IMR-90 (cell line): ENCODE measurements at regions not wholly inside any gene's neighbourhood (a gene's known extent, or its start where the extent isn't known, plus 50 kb on each side); places are given as distances from the start of the nearest gene placed in this dataset.
"Not testable (repeated sequence)": the region's sequence is repeated elsewhere in the genome, so short reads cannot be mapped to it uniquely, and the experiment has no call there.

Experiments used
- ATAC-seq: fragments of 200-7000 bp; cut with Tn5 transposase; 2 replicates; pipeline ENCODE4 v1.9.1; 2020; ENCODE audit warnings: low read depth, mild to moderate bottlenecking, moderate library complexity
- BruUV-seq: library from RNA; stranded (reverse); fragments of 400-500 nt; replicated peaks from 2 replicates; lab custom pipeline; 2021; lab: Mats Ljungman, UMichigan
- CTCF ChIA-PET: fragments of 300-600 bp; formaldehyde crosslinking; extraction: SDS; loops from one replicate; lab custom pipeline; 2021; ENCODE audit warnings: antibody characterized with exemption; lab: Yijun Ruan, JAX
- POLR2A ChIA-PET: fragments of 300-600 bp; sonication (Branson Sonifier 250); formaldehyde crosslinking; loops from one replicate; lab custom pipeline; 2022; ENCODE audit warnings: antibody characterized with exemption; ENCODE audit not compliant: unreplicated experiment; lab: Charles Lee
- DNase-seq: peaks from one replicate; pipeline ENCODE4 v3.0.0; 2013
- H2AFZ ChIP-seq: replicated peaks from 2 replicates; pipeline ENCODE3; 2013; ENCODE audit warnings: low read length, mild to moderate bottlenecking; ENCODE audit not compliant: poor library complexity
- H2AK5ac ChIP-seq: 2 replicates; pipeline ENCODE4 v1.6.1; 2013; ENCODE audit warnings: low read depth, low read length, inconsistent platforms
- H2AK9ac ChIP-seq: replicated peaks from 2 replicates; pipeline ENCODE3; 2013; ENCODE audit warnings: mild to moderate bottlenecking, low read depth, low read length, moderate library complexity; ENCODE audit not compliant: poor library complexity
- H2BK120ac ChIP-seq: 2 replicates; pipeline ENCODE4 v1.6.1; 2013; ENCODE audit warnings: low read depth, low read length, inconsistent platforms
- H2BK15ac ChIP-seq: 3 replicates; pipeline ENCODE4 v1.6.1; 2013; ENCODE audit warnings: low read depth, low read length, inconsistent platforms
- H2BK20ac ChIP-seq: 2 replicates; pipeline ENCODE4 v1.6.1; 2013; ENCODE audit warnings: low read depth, mild to moderate bottlenecking, inconsistent platforms, low read length, moderate library complexity
- H2BK5ac ChIP-seq: 2 replicates; pipeline ENCODE4 v1.6.1; 2013; ENCODE audit warnings: mild to moderate bottlenecking, low read depth, low read length, inconsistent platforms; ENCODE audit not compliant: poor library complexity, severe bottlenecking
- H3K14ac ChIP-seq: replicated peaks from 2 replicates; pipeline ENCODE4 v1.6.1; 2013; ENCODE audit warnings: low read depth, low read length, inconsistent platforms
- H3K18ac ChIP-seq: 2 replicates; pipeline ENCODE4 v1.6.1; 2013; ENCODE audit warnings: low read depth, low read length, control low read depth
- H3K23ac ChIP-seq: 2 replicates; pipeline ENCODE4 v1.6.1; 2013; ENCODE audit warnings: low read depth, low read length, inconsistent platforms
- H3K27ac ChIP-seq: 2 replicates; pipeline ENCODE4 v1.5.1; 2013; ENCODE audit warnings: mild to moderate bottlenecking, control low read depth, low read length; ENCODE audit not compliant: insufficient read depth
- H3K27me3 ChIP-seq: 2 replicates; pipeline ENCODE4 v1.6.1; 2013; ENCODE audit warnings: low read length; ENCODE audit not compliant: control insufficient read depth, insufficient read depth
- H3K36me3 ChIP-seq: 2 replicates; pipeline ENCODE4 v1.6.1; 2013; ENCODE audit warnings: low read length, mixed read lengths; ENCODE audit not compliant: control insufficient read depth, insufficient read depth
- H3K4ac ChIP-seq: 2 replicates; pipeline ENCODE4 v1.6.1; 2013; ENCODE audit warnings: low read depth, low read length, inconsistent platforms
- H3K4me1 ChIP-seq: 2 replicates; pipeline ENCODE4 v1.6.1; 2013; ENCODE audit warnings: low read length, mixed read lengths; ENCODE audit not compliant: control insufficient read depth, insufficient read depth
- H3K4me2 ChIP-seq: 2 replicates; pipeline ENCODE4 v1.6.1; 2013; ENCODE audit warnings: low read depth, mild to moderate bottlenecking, control low read depth, low read length, moderate library complexity
- H3K4me3 ChIP-seq: 2 replicates; pipeline ENCODE4 v1.5.1; 2013; ENCODE audit warnings: low read depth, mild to moderate bottlenecking, control low read depth, low read length, moderate library complexity; ENCODE audit not compliant: insufficient read depth
- H3K56ac ChIP-seq: 2 replicates; pipeline ENCODE4 v1.6.1; 2013; ENCODE audit warnings: low read length, inconsistent platforms; ENCODE audit not compliant: insufficient read depth; ENCODE audit errors: extremely low read depth
- H3K79me1 ChIP-seq, 2 experiments: 2 replicates each; pipeline ENCODE4 v1.6.1; 2013; ENCODE audit warnings: low read length in 2 of 2, inconsistent platforms in 1 of 2, low read depth in 1 of 2
- H3K9ac ChIP-seq: 2 replicates; pipeline ENCODE4 v1.6.1; 2013; ENCODE audit warnings: low read depth, low read length, control low read depth
- H3K9me1 ChIP-seq: 2 replicates; pipeline ENCODE4 v1.6.1; 2013; ENCODE audit warnings: low read length, inconsistent platforms; ENCODE audit not compliant: insufficient read depth
- H3K9me3 ChIP-seq: 2 replicates; pipeline ENCODE4 v1.6.1; 2013; ENCODE audit warnings: low read length; ENCODE audit not compliant: control insufficient read depth, insufficient read depth
- H4K20me1 ChIP-seq: 2 replicates; pipeline ENCODE4 v1.6.1; 2013; ENCODE audit warnings: low read length, inconsistent platforms; ENCODE audit not compliant: insufficient read depth
- H4K5ac ChIP-seq: 2 replicates; pipeline ENCODE4 v1.6.1; 2013; ENCODE audit warnings: mild to moderate bottlenecking, low read depth, low read length, control low read depth
- H4K8ac ChIP-seq, 2 experiments: 2 replicates each; pipeline ENCODE4 v1.6.1; 2013; ENCODE audit warnings: low read depth in 2 of 2, low read length in 2 of 2, control low read depth in 1 of 2, inconsistent platforms in 1 of 2
- H4K91ac ChIP-seq: 2 replicates; pipeline ENCODE4 v1.6.1; 2013; ENCODE audit warnings: low read depth, low read length, inconsistent platforms; ENCODE audit not compliant: insufficient read depth
- WGBS, 2 experiments: methylation state at CpG; one replicate each; pipeline versions ENCODE4 v1.1.5 to v1.1.7; 2013; ENCODE audit warnings: missing lambda C conversion rate in 2 of 2; ENCODE audit not compliant: insufficient read length in 1 of 2; ENCODE audit errors: extremely low coverage in 2 of 2; 5-methylcytosine and 5-hydroxymethylcytosine counted together
- dilution Hi-C: fragments of 300-500 bp; cut with HindIII; formaldehyde crosslinking; loops from one replicate; pipeline ENCODE4 v1.14.3; 2018; ENCODE audit warnings: low sequenced_read_pairs; ENCODE audit not compliant: unreplicated experiment
- in situ Hi-C: fragments of 300-500 bp; cut with MboI; formaldehyde crosslinking; loops from 3 replicates; pipeline ENCODE4 v1.14.3; 2019; ENCODE audit warnings: low sequenced_read_pairs, inconsistent platforms, mixed read lengths
- intact Hi-C: fragments of 100-400 bp; cut with micrococcal nuclease; formaldehyde crosslinking; loops from 2 replicates; pipeline ENCODE4 v1.10.0; 2022

DNA sequence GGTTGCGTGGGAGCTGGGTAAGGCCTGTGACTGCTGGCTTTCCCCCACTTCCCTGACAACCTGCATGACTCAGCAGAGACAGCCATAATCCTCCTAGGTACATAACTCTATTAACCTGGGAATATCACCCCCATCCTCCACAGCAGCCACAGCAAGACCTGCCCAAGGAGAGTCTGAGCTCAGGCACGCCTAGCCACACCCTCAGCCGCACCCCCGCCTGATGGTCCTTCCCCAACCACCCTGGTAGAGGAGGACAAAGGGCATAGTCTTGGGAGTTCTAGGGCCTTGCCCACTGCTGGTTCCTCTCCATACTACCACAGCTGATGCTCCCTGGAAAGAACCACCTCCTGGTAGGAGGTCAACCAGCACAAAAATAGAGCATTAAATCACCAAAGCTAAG, 965.4 kb downstream of the TSN start:
- H2AK5ac ChIP-seq, H4K8ac ChIP-seq, H3K56ac ChIP-seq, H2BK15ac ChIP-seq, H3K9ac ChIP-seq, H3K9me1 ChIP-seq, DNase-seq, H4K91ac ChIP-seq, BruUV-seq, H3K4ac ChIP-seq, H4K20me1 ChIP-seq, intact Hi-C loops, H2AFZ ChIP-seq, ATAC-seq, H3K79me1 ChIP-seq, H2BK5ac ChIP-seq, H3K27me3 ChIP-seq, in situ Hi-C loops, H3K4me1 ChIP-seq, H3K23ac ChIP-seq, H2BK120ac ChIP-seq, H3K27ac ChIP-seq, H2AK9ac ChIP-seq, H3K14ac ChIP-seq, POLR2A ChIA-PET, H2BK20ac ChIP-seq, H3K9me3 ChIP-seq, H3K4me2 ChIP-seq, H3K4me3 ChIP-seq, H3K18ac ChIP-seq, dilution Hi-C loops, H3K36me3 ChIP-seq, CTCF ChIA-PET, H4K5ac ChIP-seq: not testable (repeated sequence)
- WGBS, 2 experiments, result no CpG with 5 or more reads among the region's 4 CpGs
